ENCODE measurements at regions not wholly inside any gene's neighbourhood (a gene's known extent, or its start where the extent isn't known, plus 50 kb on each side); places are given as distances from the start of the nearest gene placed in this dataset.

- no peak for TF ChIP-seq IRF3 (IDR thresholded peaks at IDR 0.05; ENCODE audit: low read depth, low read length)
- no peak for TF ChIP-seq FOXM1 (IDR thresholded peaks at IDR 0.05; ENCODE audit: low read depth)
Observed at GRCh38 chr1:220380885-220381284, 108.6 kb upstream of the RAB3GAP2 start.
